SK-N-SH (cell line): ENCODE measurements at regions not wholly inside any gene's neighbourhood (a gene's known extent, or its start where the extent isn't known, plus 50 kb on each side); places are given as distances from the start of the nearest gene placed in this dataset.

Source experiments
- CTCF ChIA-PET: fragments of 300-600, 350-600 bp; formaldehyde crosslinking; extraction: SDS; loops from one replicate; lab custom pipeline; 2021; lab: Yijun Ruan, JAX
- POLR2A ChIA-PET: fragments of 350-600 bp; sonication (Branson Sonifier 250); formaldehyde crosslinking; extraction: SDS; loops from one replicate; lab custom pipeline; 2020; ENCODE audit warnings: antibody characterized with exemption, inconsistent platforms; lab: Yijun Ruan, JAX
- DNase-seq: peaks from one replicate; pipeline ENCODE4 v3.0.0; 2012
- H2AFZ ChIP-seq: fragments of 200-600 bp; sonication (generic); 2 replicates; pipeline ENCODE4 v1.8.1; 2016; ENCODE audit warnings: antibody characterized with exemption, mild to moderate bottlenecking, low read depth
- H3F3A ChIP-seq: fragments of 200-600 bp; sonication (generic); replicated peaks from 2 replicates; pipeline ENCODE3; 2016; ENCODE audit warnings: antibody characterized with exemption, mild to moderate bottlenecking; ENCODE audit not compliant: insufficient read depth
- H3K27ac ChIP-seq, 2 experiments: fragments of 200-500 bp in 1 of 2; fragments of 200-600 bp in 1 of 2; sonication (Bioruptor generic) in 1 of 2; sonication (generic), shearing (Covaris generic) in 1 of 2; 2 replicates each; pipeline versions ENCODE4 v1.5.1 to v1.6.1; 2014 to 2016; ENCODE audit warnings: low read depth in 2 of 2, inconsistent platforms in 1 of 2, low read length in 1 of 2, mild to moderate bottlenecking in 1 of 2, mixed read lengths in 1 of 2
- H3K27me3 ChIP-seq: fragments of 200-600 bp; sonication (generic), shearing (Covaris generic); 2 replicates; pipeline ENCODE4 v1.6.1; 2016; ENCODE audit warnings: mixed run types; ENCODE audit not compliant: insufficient read depth
- H3K36me3 ChIP-seq, 2 experiments: fragments of 200-500 bp in 1 of 2; fragments of 200-600 bp in 1 of 2; sonication (Bioruptor generic) in 1 of 2; sonication (generic) in 1 of 2; replicated peaks in 1 of 2; 2 replicates each; pipeline versions ENCODE3 to v1.5.1; 2014 to 2016; ENCODE audit warnings: low read length in 1 of 2, mild to moderate bottlenecking in 1 of 2; ENCODE audit not compliant: insufficient read depth in 2 of 2, control insufficient read depth in 1 of 2
- H3K4me1 ChIP-seq, 2 experiments: fragments of 200-500 bp in 1 of 2; fragments of 200-600 bp in 1 of 2; sonication (Bioruptor generic) in 1 of 2; sonication (generic), shearing (Covaris generic) in 1 of 2; 2 replicates each; pipeline versions ENCODE4 v1.5.1 to v1.6.1; 2014 to 2016; ENCODE audit warnings: low read depth in 1 of 2, low read length in 1 of 2, mixed run types in 1 of 2; ENCODE audit not compliant: insufficient read depth in 2 of 2, control insufficient read depth in 1 of 2
- H3K4me2 ChIP-seq: fragments of 200-600 bp; sonication (generic), shearing (Covaris generic); 2 replicates; pipeline ENCODE4 v1.6.1; 2017; ENCODE audit warnings: mixed run types
- H3K4me3 ChIP-seq, 2 experiments: fragments of 200-500 bp in 1 of 2; fragments of 200-600 bp in 1 of 2; sonication (Bioruptor generic) in 1 of 2; sonication (generic), shearing (Covaris generic) in 1 of 2; 2 replicates each; pipeline versions ENCODE4 v1.5.1 to v1.8.1; 2014 to 2016; ENCODE audit warnings: low read depth in 2 of 2, inconsistent platforms in 1 of 2, low read length in 1 of 2, mild to moderate bottlenecking in 1 of 2, mixed read lengths in 1 of 2, moderate library complexity in 1 of 2
- H3K79me2 ChIP-seq: fragments of 200-600 bp; sonication (generic); 2 replicates; pipeline ENCODE4 v1.8.1; 2017; ENCODE audit warnings: mild to moderate bottlenecking; ENCODE audit not compliant: insufficient read depth
- H3K9ac ChIP-seq: fragments of 200-600 bp; sonication (generic); 2 replicates; pipeline ENCODE4 v1.6.1; 2017; ENCODE audit warnings: mixed run types
- H3K9me2 ChIP-seq: fragments of 200-600 bp; sonication (generic); 2 replicates; pipeline ENCODE4 v1.6.1; 2017; ENCODE audit warnings: mixed run types
- H3K9me3 ChIP-seq: fragments of 200-600 bp; sonication (generic); 2 replicates; pipeline ENCODE4 v1.6.1; 2017; ENCODE audit warnings: mixed run types, mild to moderate bottlenecking, moderate library complexity
- H4K20me1 ChIP-seq: fragments of 200-600 bp; sonication (generic); 2 replicates; pipeline ENCODE4 v1.6.1; 2017; ENCODE audit warnings: mild to moderate bottlenecking, mixed run types; ENCODE audit not compliant: insufficient read depth
- EP300 ChIP-seq, 2 experiments: IDR thresholded peaks; 2 replicates each; pipeline versions ENCODE4 v1.4.0 to v1.6.1; 2012; ENCODE audit warnings: borderline replicate concordance in 1 of 2, low read depth in 1 of 2, low read length in 1 of 2
- EZH2phosphoT487 ChIP-seq: fragments of 200-600 bp; sonication (generic); IDR thresholded peaks from 2 replicates; pipeline ENCODE4 v1.6.1; 2017; ENCODE audit warnings: low read depth, mixed run types, mild to moderate bottlenecking, antibody characterized with exemption, moderate library complexity, borderline replicate concordance
- FOSL2 ChIP-seq: IDR thresholded peaks from 2 replicates; pipeline ENCODE4 v1.4.0; 2012; ENCODE audit warnings: low read depth, mild to moderate bottlenecking, moderate library complexity, borderline replicate concordance
- FOXM1 ChIP-seq: IDR thresholded peaks from 2 replicates; pipeline ENCODE4 v1.4.0; 2012; ENCODE audit warnings: low read depth, mild to moderate bottlenecking
- GABPA ChIP-seq: IDR thresholded peaks from 2 replicates; pipeline ENCODE4 v1.4.0; 2012; ENCODE audit warnings: low read depth, mild to moderate bottlenecking
- GATA2 ChIP-seq: sonication (generic); formaldehyde crosslinking; IDR thresholded peaks from 2 replicates; pipeline ENCODE4 v1.5.0; 2020; ENCODE audit warnings: mild to moderate bottlenecking, missing genetic modification reagents
- JUND ChIP-seq: IDR thresholded peaks from 2 replicates; pipeline ENCODE4 v1.4.0; 2012
- MEF2A ChIP-seq: IDR thresholded peaks from 2 replicates; pipeline ENCODE4 v1.4.0; 2012; ENCODE audit warnings: low read depth, borderline replicate concordance
- MXI1 ChIP-seq: IDR thresholded peaks from 2 replicates; pipeline ENCODE4 v1.6.1; 2012; ENCODE audit warnings: mild to moderate bottlenecking, low read depth, low read length, improper control_type of control experiment
- NFIC ChIP-seq: IDR thresholded peaks from 2 replicates; pipeline ENCODE4 v1.4.0; 2012; ENCODE audit warnings: borderline replicate concordance
- PBX3 ChIP-seq: IDR thresholded peaks from 2 replicates; pipeline ENCODE4; 2012
- POLR2AphosphoS5 ChIP-seq: IDR thresholded peaks from 2 replicates; pipeline ENCODE4 v1.6.1; 2012; ENCODE audit warnings: low read depth, low read length
- RCOR1 ChIP-seq: fragments of 150-350 bp; IDR thresholded peaks from 2 replicates; pipeline ENCODE4 v1.6.1; 2017; ENCODE audit warnings: antibody characterized with exemption, low read length
- REST ChIP-seq: IDR thresholded peaks from 2 replicates; pipeline ENCODE4 v1.6.1; 2012; ENCODE audit warnings: mild to moderate bottlenecking, low read depth, low read length, moderate library complexity
- RFX5 ChIP-seq: IDR thresholded peaks from 2 replicates; pipeline ENCODE4 v1.6.1; 2012; ENCODE audit warnings: mild to moderate bottlenecking, improper control_type of control experiment, low read length
- RXRA ChIP-seq: IDR thresholded peaks from 2 replicates; pipeline ENCODE4 v1.4.0; 2012; ENCODE audit warnings: low read depth, mild to moderate bottlenecking, borderline replicate concordance
- TAF1 ChIP-seq: IDR thresholded peaks from 2 replicates; pipeline ENCODE4 v1.6.1; 2012; ENCODE audit warnings: low read depth, mild to moderate bottlenecking, low read length, moderate library complexity, borderline replicate concordance
- TEAD4 ChIP-seq: IDR thresholded peaks from 2 replicates; pipeline ENCODE4 v1.4.0; 2012; ENCODE audit warnings: mild to moderate bottlenecking, borderline replicate concordance; ENCODE audit not compliant: insufficient read depth
- YY1 ChIP-seq: IDR thresholded peaks from 2 replicates; pipeline ENCODE4 v1.4.0; 2012; ENCODE audit warnings: low read depth, mild to moderate bottlenecking
- WGBS: methylation state at CpG from one replicate; pipeline ENCODE4 v1.1.6; 2017; ENCODE audit warnings: low lambda C conversion rate; 5-methylcytosine and 5-hydroxymethylcytosine counted together

GRCh38 chr15:59924812-59925522, 79.1 kb upstream of the FOXB1 start (continued):
- TF ChIP-seq REST, result no peak
- TF ChIP-seq YY1, result no peak
- no peak for TF ChIP-seq RXRA

DNA sequence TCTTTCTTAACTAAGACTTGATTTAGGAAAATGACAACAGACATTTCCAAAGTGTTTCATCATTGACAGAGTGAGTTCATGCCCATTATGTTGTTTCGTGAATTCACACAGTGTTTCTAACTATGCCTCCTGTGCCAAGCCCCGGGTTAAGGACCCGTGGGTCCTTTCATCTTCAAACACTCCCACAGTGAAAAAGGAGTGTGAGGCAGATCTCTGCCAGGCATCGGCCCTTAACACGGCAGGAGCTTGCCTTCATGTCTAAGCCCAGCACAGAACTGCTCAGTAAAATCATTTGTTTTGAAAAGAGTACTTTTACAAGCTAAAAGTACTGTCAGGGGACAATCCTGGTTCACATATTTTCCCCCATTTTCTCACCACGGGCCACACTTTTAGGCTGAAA, 80.0 kb upstream of the FOXB1 start:
- Histone ChIP-seq H4K20me1 (no peaks in the 10 kb centered on the region), H3K4me1 (no peaks in the 10 kb centered on the region), H3K9me3 (no peaks in the 10 kb centered on the region), H3K4me2 (no peak overlapping the region), H3K79me2 (no peaks in the 10 kb centered on the region), H3K9me2 (no peaks in the 10 kb centered on the region), H3K27ac (no peak overlapping the region), H3K36me3 (no peaks in the 10 kb centered on the region), H2AFZ (no peak overlapping the region), H3F3A (peaks cover 4% of the 10 kb centered on the region), H3K4me3 (no peak overlapping the region), H3K27me3 (peaks cover 26% of the 10 kb centered on the region), H3K9ac (no peak overlapping the region)
- 9% methylated on average over 6 of the region's 6 CpGs for WGBS
- CTCF ChIA-PET, result interaction anchor here (1.3 kb wide), 1 partner anchor 403 kb away, joined by 6 read pairs; no protein-coding TSS in a partner anchor
- TF ChIP-seq YY1 (no peak), MEF2A (no peak), FOXM1 (no peak), PBX3 (no peak), MXI1 (no peak), GATA2 (no peak), NFIC (no peak), TAF1 (no peak), RXRA (no peak), EZH2phosphoT487 (no peak), GABPA (no peak), RCOR1 (no peak), RFX5 (no peak), POLR2AphosphoS5 (no peak), FOSL2 (no peak), EP300 (IDR thresholded peaks at IDR 0.05; ENCODE audit: borderline replicate concordance in 1 of 2, low read depth in 1 of 2, low read length in 1 of 2) (no peak), TEAD4 (no peak), REST (no peak), JUND (no peak)
- POLR2A ChIA-PET, result no interaction called here
- DNase-seq, result no peak
